ENCODE measurements at regions not wholly inside any gene's neighbourhood (a gene's known extent, or its start where the extent isn't known, plus 50 kb on each side); places are given as distances from the start of the nearest gene placed in this dataset.

- no peaks in the 10 kb centered on the region for H3K36me3 ChIP-seq
- H3K4me1 ChIP-seq, result peaks cover 0 to 27% (median 8%) of the 10 kb centered on the region in 12 donors
- DNase-seq (no peak), ATAC-seq (no peak)
- no peaks in the 10 kb centered on the region for H3K27me3 ChIP-seq
- TF ChIP-seq POLR2A (IDR thresholded peaks at IDR 0.05) (no peak), CTCF (IDR thresholded peaks at IDR 0.05) (no peak)
- intact Hi-C loops (cut with DNase I), result loop anchor here in 1 of 10 donors (5.0 kb wide), 1 partner anchor 64 kb away; no protein-coding TSS in a partner anchor
- no peaks in the 10 kb centered on the region for H3K9me3 ChIP-seq
- H3K27ac ChIP-seq, result peak overlapping the region in 3 of 12 donors; percentile 29 to 44 (median 36)
- WGBS, 4 donors, result 75 to 79% (median 77%) methylated on average over 5 of the region's 5 CpGs
- no peak overlapping the region for H3K4me3 ChIP-seq
These were observed 147.9 kb downstream of the B3GNT2 start for GRCh38 chr2:62343636-62344337.

GRCh38 chr2:62343206-62343605 is 147.3 kb downstream of the B3GNT2 start:
- Histone ChIP-seq H3K27ac (peak overlapping the region in 2 of 12 donors; percentile 29 to 44), H3K4me1 (peaks cover 0 to 27% (median 8%) of the 10 kb centered on the region in 12 donors), H3K36me3 (no peaks in the 10 kb centered on the region), H3K9me3 (no peaks in the 10 kb centered on the region), H3K4me3 (no peak overlapping the region), H3K27me3 (no peaks in the 10 kb centered on the region)
- intact Hi-C loops (cut with DNase I), result loop anchor here in 1 of 10 donors (5.0 kb wide), 1 partner anchor 64 kb away; no protein-coding TSS in a partner anchor
- peak in 1 of 4 donors; percentile 46 for ATAC-seq
- TF ChIP-seq POLR2A (IDR thresholded peaks at IDR 0.05) (no peak), CTCF (IDR thresholded peaks at IDR 0.05) (peak in 1 of 12 donors; percentile 10)
- DNase-seq, result no peak

GRCh38 chr2:62340994-62341484 is 145.1 kb downstream of the B3GNT2 start:
- H3K4me1 ChIP-seq, result peaks cover 0 to 27% (median 8%) of the 10 kb centered on the region in 12 donors
- H3K27ac ChIP-seq, result peak overlapping the region in 8 of 12 donors; percentile 20 to 67 (median 42)
- no peaks in the 10 kb centered on the region for H3K27me3 ChIP-seq
- H3K36me3 ChIP-seq, result no peaks in the 10 kb centered on the region
- DNase-seq (peak; percentile 33 to 87 (median 60)), ATAC-seq (peak; percentile 87 to 99 (median 94))
- TF ChIP-seq CTCF (IDR thresholded peaks at IDR 0.05) (no peak), POLR2A (IDR thresholded peaks at IDR 0.05) (no peak)
- H3K4me3 ChIP-seq, result no peak overlapping the region
- intact Hi-C loops (cut with DNase I), result loop anchor here in 1 of 10 donors (5.0 kb wide), 1 partner anchor 66 kb away; no protein-coding TSS in a partner anchor
- 38 to 46% (median 42%) methylated on average over 4 of the region's 4 CpGs for WGBS, 4 donors
- no peaks in the 10 kb centered on the region for H3K9me3 ChIP-seq

GRCh38 chr2:62339837-62340236 is 143.9 kb downstream of the B3GNT2 start:
- no peaks in the 10 kb centered on the region for H3K36me3 ChIP-seq
- DNase-seq (no peak), ATAC-seq (no peak)
- TF ChIP-seq CTCF (IDR thresholded peaks at IDR 0.05), result no peak
- no peak for TF ChIP-seq POLR2A (IDR thresholded peaks at IDR 0.05)
- no peak overlapping the region for H3K4me3 ChIP-seq
- no peaks in the 10 kb centered on the region for H3K27me3 ChIP-seq
- intact Hi-C loops (cut with DNase I), result loop anchor here in 1 of 10 donors (5.0 kb wide), 3 partner anchors 48 to 348 kb away; no protein-coding TSS in a partner anchor
- no peaks in the 10 kb centered on the region for H3K9me3 ChIP-seq
- H3K4me1 ChIP-seq, result peaks cover 0 to 27% (median 8%) of the 10 kb centered on the region in 12 donors
- no peak overlapping the region for H3K27ac ChIP-seq
- WGBS, 4 donors, result 92 to 98% (median 94%) methylated on average over 2 of the region's 2 CpGs
